ENCODE measurements at regions not wholly inside any gene's neighbourhood (a gene's known extent, or its start where the extent isn't known, plus 50 kb on each side); places are given as distances from the start of the nearest gene placed in this dataset.

DNA sequence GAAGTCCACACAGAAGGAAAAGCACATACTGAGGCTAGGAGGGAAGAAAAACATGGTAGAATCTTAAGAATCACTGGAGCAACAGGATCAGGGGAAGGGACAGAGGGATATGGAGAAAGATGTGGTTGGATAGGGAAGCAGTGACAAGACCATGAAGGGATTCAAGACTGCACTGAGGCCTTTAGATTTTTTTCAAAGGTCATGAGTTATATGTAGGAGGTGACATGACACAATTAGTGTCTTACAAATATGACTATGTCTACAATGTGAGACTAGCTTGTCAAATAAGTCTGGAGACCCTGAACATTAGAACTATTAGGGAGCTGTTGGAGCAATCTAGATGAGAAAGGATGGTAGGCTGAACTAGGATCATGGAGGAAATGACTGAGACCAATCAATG, 1130.3 kb upstream of the ZEB2 start:
- no peak for DNase-seq (ENCODE audit: low read depth)
- H3K4me3 ChIP-seq (ENCODE audit: low read depth, low read length), result no peak overlapping the region
- TF ChIP-seq, protein P1, sequence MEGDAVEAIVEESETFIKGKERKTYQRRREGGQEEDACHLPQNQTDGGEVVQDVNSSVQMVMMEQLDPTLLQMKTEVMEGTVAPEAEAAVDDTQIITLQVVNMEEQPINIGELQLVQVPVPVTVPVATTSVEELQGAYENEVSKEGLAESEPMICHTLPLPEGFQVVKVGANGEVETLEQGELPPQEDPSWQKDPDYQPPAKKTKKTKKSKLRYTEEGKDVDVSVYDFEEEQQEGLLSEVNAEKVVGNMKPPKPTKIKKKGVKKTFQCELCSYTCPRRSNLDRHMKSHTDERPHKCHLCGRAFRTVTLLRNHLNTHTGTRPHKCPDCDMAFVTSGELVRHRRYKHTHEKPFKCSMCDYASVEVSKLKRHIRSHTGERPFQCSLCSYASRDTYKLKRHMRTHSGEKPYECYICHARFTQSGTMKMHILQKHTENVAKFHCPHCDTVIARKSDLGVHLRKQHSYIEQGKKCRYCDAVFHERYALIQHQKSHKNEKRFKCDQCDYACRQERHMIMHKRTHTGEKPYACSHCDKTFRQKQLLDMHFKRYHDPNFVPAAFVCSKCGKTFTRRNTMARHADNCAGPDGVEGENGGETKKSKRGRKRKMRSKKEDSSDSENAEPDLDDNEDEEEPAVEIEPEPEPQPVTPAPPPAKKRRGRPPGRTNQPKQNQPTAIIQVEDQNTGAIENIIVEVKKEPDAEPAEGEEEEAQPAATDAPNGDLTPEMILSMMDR (IDR thresholded peaks at IDR 0.05; ENCODE audit: insufficient read depth, low read depth, low read length), result no peak

DNA sequence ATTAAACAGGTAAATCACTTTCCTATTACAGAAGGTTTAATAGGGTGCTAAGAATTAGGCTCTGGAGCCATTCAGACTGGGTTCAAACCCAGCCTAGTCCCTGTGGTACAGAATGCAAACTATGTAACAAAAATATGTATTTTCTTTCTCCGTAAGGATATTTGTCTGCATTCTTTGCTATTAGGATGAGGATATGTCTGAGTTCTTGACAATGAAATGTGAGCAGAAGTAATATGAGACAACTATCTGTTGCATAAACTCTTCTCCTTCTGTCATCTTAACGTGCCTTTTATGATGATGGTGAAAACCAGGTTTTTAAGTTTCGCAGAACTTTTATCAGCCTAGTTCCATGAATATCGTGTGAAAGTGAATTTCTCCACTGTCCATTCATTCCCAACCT, 1129.1 kb upstream of the ZEB2 start:
- DNase-seq (ENCODE audit: low read depth), result no peak
- TF ChIP-seq, protein P1 (IDR thresholded peaks at IDR 0.05; ENCODE audit: insufficient read depth, low read depth, low read length), result no peak
- H3K4me3 ChIP-seq (ENCODE audit: low read depth, low read length), result no peak overlapping the region

DNA sequence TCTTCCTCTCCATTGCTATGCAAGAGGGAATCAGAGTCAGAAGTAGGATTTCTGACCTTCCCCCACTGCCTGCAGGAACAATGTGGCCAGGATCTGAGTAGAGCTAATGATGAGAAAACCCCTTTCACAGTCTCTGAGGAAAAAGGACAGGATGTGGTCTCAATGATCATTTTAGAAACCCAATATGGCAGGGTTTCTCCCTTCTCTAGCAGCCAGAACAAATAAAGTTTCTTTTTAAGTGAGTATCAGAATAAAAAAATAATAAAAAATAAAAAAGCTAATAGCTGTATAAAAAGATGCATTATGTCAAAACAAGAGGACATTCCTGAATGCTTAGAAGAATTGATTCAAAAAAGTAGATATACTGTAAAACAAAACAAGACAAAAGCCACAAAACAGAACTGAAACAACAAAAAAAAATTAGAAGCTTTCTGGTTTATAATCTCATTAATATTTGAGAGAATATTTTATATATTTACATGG, 1124.9 kb upstream of the ZEB2 start:
- TF ChIP-seq, protein P1 (IDR thresholded peaks at IDR 0.05; ENCODE audit: insufficient read depth, low read depth, low read length), result no peak
- no peak for DNase-seq (ENCODE audit: low read depth)
- no peak overlapping the region for H3K4me3 ChIP-seq (ENCODE audit: low read depth, low read length)

DNA sequence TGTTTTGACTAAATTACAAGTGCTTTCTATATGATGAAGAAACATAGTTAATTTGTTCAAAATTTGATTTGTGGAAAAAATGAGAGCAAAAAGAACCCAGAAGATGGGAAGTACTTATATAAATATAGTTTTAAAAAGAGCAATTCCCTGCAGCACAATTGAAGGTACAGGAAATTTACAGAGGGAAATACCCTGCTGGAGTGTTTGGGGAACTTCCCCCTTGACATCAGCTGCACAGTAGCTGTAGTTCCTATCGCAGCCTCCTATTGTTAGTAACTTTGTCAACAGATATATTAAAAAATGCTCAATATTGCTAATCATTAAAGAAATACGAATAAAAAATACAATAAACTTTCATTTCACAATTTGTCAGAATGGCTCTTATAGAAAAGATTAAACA, 1118.8 kb upstream of the ZEB2 start:
- TF ChIP-seq, protein P1 (IDR thresholded peaks at IDR 0.05; ENCODE audit: insufficient read depth, low read depth, low read length), result no peak
- H3K4me3 ChIP-seq (ENCODE audit: low read depth, low read length), result no peak overlapping the region
- DNase-seq (ENCODE audit: low read depth), result no peak

DNA sequence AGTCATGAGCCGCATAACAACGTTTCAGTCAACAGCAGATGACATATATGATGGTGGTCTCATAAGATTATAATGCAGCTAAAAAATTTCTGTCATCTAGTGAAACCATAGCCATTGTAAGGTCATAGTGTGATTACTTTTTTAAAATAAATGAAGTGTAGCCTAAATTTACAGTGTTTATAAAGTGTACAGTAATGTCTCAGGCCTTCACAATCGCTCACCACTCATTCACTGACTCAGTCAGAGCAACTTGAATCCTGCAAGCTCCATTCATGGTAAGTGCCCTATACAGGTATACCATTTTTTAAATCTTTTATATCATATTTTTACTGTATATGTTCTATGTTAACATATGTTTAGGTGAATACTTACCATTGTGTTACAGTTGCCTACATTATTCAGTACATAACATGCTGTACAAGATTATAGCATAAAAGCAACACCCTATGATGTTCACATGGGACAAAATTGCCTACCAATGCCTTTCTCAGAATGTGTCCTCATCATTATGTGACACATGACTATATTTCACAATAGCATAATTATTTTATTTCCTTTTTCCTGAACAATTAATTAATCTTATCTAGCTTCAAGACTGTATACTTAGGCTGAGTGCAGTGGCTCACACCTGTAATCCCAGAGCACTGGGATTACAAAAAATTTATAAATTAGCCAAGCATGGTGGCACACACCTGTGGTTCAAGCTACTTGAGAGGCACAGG, 1115.9 kb upstream of the ZEB2 start:
- TF ChIP-seq, protein P1 (IDR thresholded peaks at IDR 0.05; ENCODE audit: insufficient read depth, low read depth, low read length), result no peak
- no peak for DNase-seq (ENCODE audit: low read depth)
- H3K4me3 ChIP-seq (ENCODE audit: low read depth, low read length), result no peak overlapping the region

DNA sequence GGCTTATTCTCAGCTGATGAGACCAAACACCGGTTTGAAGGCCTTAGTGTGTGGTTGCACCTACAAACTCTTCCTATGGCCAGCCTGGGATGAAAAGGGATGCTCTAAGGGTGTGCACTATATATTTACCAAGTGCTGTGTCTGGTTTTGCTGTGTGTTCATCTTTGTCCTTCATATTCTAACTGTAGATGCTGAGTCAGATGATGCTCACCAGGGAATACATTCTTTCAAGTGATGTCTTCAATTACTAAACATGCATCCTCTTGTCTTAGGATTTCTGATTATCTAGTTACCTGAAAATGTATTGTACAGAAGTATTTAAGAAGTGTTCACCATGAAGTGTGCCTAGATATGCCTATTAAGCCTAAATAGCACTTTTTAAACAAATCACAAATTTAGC, 1111.6 kb upstream of the ZEB2 start:
- H3K4me3 ChIP-seq (ENCODE audit: low read depth, low read length), result no peak overlapping the region
- DNase-seq (ENCODE audit: low read depth), result no peak
- TF ChIP-seq, protein P1 (IDR thresholded peaks at IDR 0.05; ENCODE audit: insufficient read depth, low read depth, low read length), result no peak

DNA sequence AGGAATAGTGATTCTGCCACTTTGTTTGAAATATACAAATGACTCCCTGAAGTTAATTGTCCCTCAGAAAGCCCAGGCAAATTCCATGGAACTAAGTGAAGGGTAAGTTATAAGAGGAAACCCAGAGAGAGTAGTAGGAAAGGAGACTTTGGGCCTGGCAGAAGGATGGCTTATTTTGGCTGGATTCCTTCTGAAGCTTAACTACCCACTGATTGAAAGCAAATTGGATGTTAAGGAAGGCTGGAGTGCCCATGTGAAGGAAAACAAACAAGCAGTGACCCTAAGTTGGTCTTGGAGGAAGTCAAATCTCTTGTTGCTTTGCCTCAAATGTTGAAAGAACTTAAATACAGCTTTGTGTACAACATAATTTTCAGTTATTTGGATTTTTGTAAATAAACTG, 1106.4 kb upstream of the ZEB2 start:
- H3K4me3 ChIP-seq (ENCODE audit: low read depth, low read length), result no peak overlapping the region
- no peak for DNase-seq (ENCODE audit: low read depth)
- TF ChIP-seq, protein P1 (IDR thresholded peaks at IDR 0.05; ENCODE audit: insufficient read depth, low read depth, low read length), result no peak
